SK-N-SH treated with all-trans-retinoic acid at 6 μM for 48 hours (cell line): ENCODE measurements at regions not wholly inside any gene's neighbourhood (a gene's known extent, or its start where the extent isn't known, plus 50 kb on each side); places are given as distances from the start of the nearest gene placed in this dataset.

Source experiments
- ATAC-seq: fragments of 200-7000 bp; cut with Tn5 transposase; 3 replicates; pipeline ENCODE4 v1.9.1; 2020; ENCODE audit warnings: mild to moderate bottlenecking, moderate library complexity
- ARNTL ChIP-seq: fragments of 450-650 bp; formaldehyde crosslinking; IDR thresholded peaks from 2 replicates; pipeline ENCODE4 v1.5.0; 2020; ENCODE audit warnings: low read depth, mild to moderate bottlenecking, moderate library complexity, borderline replicate concordance
- BACH2 ChIP-seq: fragments of 250-450 bp; sonication (Bioruptor Pico); IDR thresholded peaks from 2 replicates; pipeline ENCODE4 v1.9.0; 2021; ENCODE audit warnings: mild to moderate bottlenecking, borderline replicate concordance
- CREB5 ChIP-seq: fragments of 250-450 bp; sonication (Bioruptor Pico); IDR thresholded peaks from 2 replicates; pipeline ENCODE4 v1.5.1; 2020; ENCODE audit warnings: low read depth, mild to moderate bottlenecking, moderate library complexity
- CSDC2 ChIP-seq: fragments of 250-450 bp; sonication (Bioruptor Pico); IDR thresholded peaks from 2 replicates; pipeline ENCODE4 v1.5.0; 2020; ENCODE audit warnings: mild to moderate bottlenecking, moderate library complexity
- ESRRG ChIP-seq: fragments of 250-450 bp; sonication (Bioruptor Pico); IDR thresholded peaks from 2 replicates; pipeline ENCODE4 v1.6.1; 2021; ENCODE audit warnings: mild to moderate bottlenecking
- GLIS3 ChIP-seq: fragments of 250-450 bp; sonication (Bioruptor Pico); IDR thresholded peaks from 2 replicates; pipeline ENCODE4 v1.5.0; 2020; ENCODE audit warnings: mild to moderate bottlenecking, moderate library complexity
- ISL1 ChIP-seq: fragments of 250-450 bp; sonication (Bioruptor Pico); IDR thresholded peaks from 2 replicates; pipeline ENCODE4 v2.1.2; 2022; ENCODE audit warnings: mild to moderate bottlenecking, moderate library complexity
- OSR1 ChIP-seq: fragments of 250-450 bp; sonication (Bioruptor Pico); IDR thresholded peaks from 2 replicates; pipeline ENCODE4 v1.8.0; 2022; ENCODE audit warnings: moderate library complexity, mild to moderate bottlenecking, inconsistent platforms
- POU6F1 ChIP-seq: fragments of 250-450 bp; sonication (Bioruptor Pico); IDR thresholded peaks from 2 replicates; pipeline ENCODE4 v1.8.0; 2021; ENCODE audit warnings: low read depth, mild to moderate bottlenecking, moderate library complexity, borderline replicate concordance
- PPARA ChIP-seq: fragments of 250-450 bp; sonication (Bioruptor Pico); IDR thresholded peaks from 2 replicates; pipeline ENCODE4 v1.5.0; 2020; ENCODE audit warnings: mild to moderate bottlenecking, borderline replicate concordance
- RARB ChIP-seq: fragments of 250-450 bp; sonication (Bioruptor Pico); IDR thresholded peaks from 2 replicates; pipeline ENCODE4 v1.8.0; 2021; ENCODE audit warnings: mild to moderate bottlenecking, moderate library complexity
- SNAI2 ChIP-seq: fragments of 250-450 bp; sonication (Bioruptor Pico); IDR thresholded peaks from 2 replicates; pipeline ENCODE4 v1.5.0; 2020; ENCODE audit warnings: mild to moderate bottlenecking, moderate library complexity
- TCF4 ChIP-seq: fragments of 250-450 bp; sonication (Bioruptor Pico); IDR thresholded peaks from 2 replicates; pipeline ENCODE4 v1.8.0; 2021; ENCODE audit warnings: mild to moderate bottlenecking, moderate library complexity, borderline replicate concordance
- TOX ChIP-seq: fragments of 250-450 bp; sonication (Bioruptor Pico); IDR thresholded peaks from 2 replicates; pipeline ENCODE4 v1.8.0; 2021; ENCODE audit warnings: mild to moderate bottlenecking, moderate library complexity, borderline replicate concordance
- ZC3H10 ChIP-seq: fragments of 250-450 bp; sonication (Bioruptor Pico); IDR thresholded peaks from 2 replicates; pipeline ENCODE4 v1.5.1; 2021; ENCODE audit warnings: mild to moderate bottlenecking, moderate library complexity
- ZFP3 ChIP-seq: fragments of 250-450 bp; sonication (Bioruptor Pico); IDR thresholded peaks from 2 replicates; pipeline ENCODE4 v1.5.0; 2020; ENCODE audit warnings: mild to moderate bottlenecking, moderate library complexity
- ZFP30 ChIP-seq: fragments of 450-650 bp; formaldehyde crosslinking; IDR thresholded peaks from 2 replicates; pipeline ENCODE4 v1.5.0; 2022; ENCODE audit warnings: mild to moderate bottlenecking, moderate library complexity
- ZNF565 ChIP-seq: fragments of 450-650 bp; formaldehyde crosslinking; conservative IDR thresholded peaks from 2 replicates; pipeline ENCODE4 v1.5.0; 2020; ENCODE audit warnings: low read depth, mild to moderate bottlenecking, moderate library complexity
- ZNF8 ChIP-seq: fragments of 450-650 bp; formaldehyde crosslinking; IDR thresholded peaks from 2 replicates; pipeline ENCODE4 v1.5.0; 2020; ENCODE audit warnings: mild to moderate bottlenecking, moderate library complexity
- TF ChIP-seq, protein P1 (sequence below): fragments of 250-450 bp; sonication (Bioruptor Pico); IDR thresholded peaks from 2 replicates; pipeline ENCODE4 v1.5.1; 2021; ENCODE audit warnings: mild to moderate bottlenecking, moderate library complexity
- TF ChIP-seq, protein P2 (sequence below): fragments of 250-450 bp; sonication (Bioruptor Pico); IDR thresholded peaks from 2 replicates; pipeline ENCODE4 v1.5.0; 2020; ENCODE audit warnings: mild to moderate bottlenecking, moderate library complexity

- TF ChIP-seq ZFP3: no peak
- TF ChIP-seq, protein P1, sequence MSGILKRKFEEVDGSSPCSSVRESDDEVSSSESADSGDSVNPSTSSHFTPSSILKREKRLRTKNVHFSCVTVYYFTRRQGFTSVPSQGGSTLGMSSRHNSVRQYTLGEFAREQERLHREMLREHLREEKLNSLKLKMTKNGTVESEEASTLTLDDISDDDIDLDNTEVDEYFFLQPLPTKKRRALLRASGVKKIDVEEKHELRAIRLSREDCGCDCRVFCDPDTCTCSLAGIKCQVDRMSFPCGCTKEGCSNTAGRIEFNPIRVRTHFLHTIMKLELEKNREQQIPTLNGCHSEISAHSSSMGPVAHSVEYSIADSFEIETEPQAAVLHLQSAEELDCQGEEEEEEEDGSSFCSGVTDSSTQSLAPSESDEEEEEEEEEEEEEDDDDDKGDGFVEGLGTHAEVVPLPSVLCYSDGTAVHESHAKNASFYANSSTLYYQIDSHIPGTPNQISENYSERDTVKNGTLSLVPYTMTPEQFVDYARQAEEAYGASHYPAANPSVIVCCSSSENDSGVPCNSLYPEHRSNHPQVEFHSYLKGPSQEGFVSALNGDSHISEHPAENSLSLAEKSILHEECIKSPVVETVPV (CRISPR knock-in tag): no peak
Observed at GRCh38 chr2:128524183-128524582, 205.5 kb upstream of the HS6ST1 start (continued).

DNA sequence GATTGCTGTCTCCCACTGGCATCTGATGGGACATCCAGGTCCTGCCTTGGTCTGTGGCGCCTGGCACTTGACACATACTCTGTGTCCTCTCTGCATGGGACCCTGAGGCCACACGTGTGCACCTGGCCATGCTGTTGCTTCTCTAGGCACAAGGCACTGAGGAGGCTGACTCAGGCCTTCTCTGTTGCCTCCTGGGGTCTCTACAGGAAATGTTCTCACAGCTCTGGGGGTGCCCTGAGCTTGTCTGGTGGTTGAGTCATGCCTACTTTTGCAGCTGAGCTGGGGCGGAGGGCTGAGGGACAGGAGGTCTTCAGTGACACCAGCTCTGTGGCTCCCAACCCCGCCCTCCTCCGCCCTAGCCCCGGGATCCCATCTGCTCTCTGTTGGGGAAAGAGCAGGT, 207.0 kb upstream of the HS6ST1 start:
- no peak for ATAC-seq
- TF ChIP-seq PPARA (CRISPR knock-in tag) (no peak), OSR1 (CRISPR knock-in tag) (no peak), BACH2 (CRISPR knock-in tag) (no peak), ZFP3 (no peak), SNAI2 (CRISPR knock-in tag) (no peak), TOX (CRISPR knock-in tag) (no peak), ZC3H10 (no peak), ARNTL (no peak), TCF4 (no peak)
- TF ChIP-seq, protein P1 (CRISPR knock-in tag): no peak

GRCh38 chr2:128526455-128526976, 207.8 kb upstream of the HS6ST1 start:
- TF ChIP-seq ZNF565 (CRISPR knock-in tag): no peak
- no peak for TF ChIP-seq GLIS3 (CRISPR knock-in tag)
- no peak for TF ChIP-seq POU6F1 (CRISPR knock-in tag)
- TF ChIP-seq ISL1: no peak
- TF ChIP-seq, protein P1 (CRISPR knock-in tag): no peak
- TF ChIP-seq TOX (CRISPR knock-in tag): no peak
- no peak for TF ChIP-seq SNAI2 (CRISPR knock-in tag)
- no peak for TF ChIP-seq ZFP30 (CRISPR knock-in tag)
- TF ChIP-seq ZNF8 (CRISPR knock-in tag): no peak
- TF ChIP-seq PPARA (CRISPR knock-in tag): no peak
- no peak for TF ChIP-seq RARB (CRISPR knock-in tag)
- no peak for ATAC-seq

- no peak for ATAC-seq
- TF ChIP-seq ZFP3 (no peak), ISL1 (no peak), ZNF565 (CRISPR knock-in tag) (no peak), POU6F1 (CRISPR knock-in tag) (no peak), BACH2 (CRISPR knock-in tag) (no peak), ESRRG (CRISPR knock-in tag) (no peak), ZNF8 (CRISPR knock-in tag) (no peak), TOX (CRISPR knock-in tag) (no peak), RARB (CRISPR knock-in tag) (no peak), ZC3H10 (no peak), TCF4 (no peak), SNAI2 (CRISPR knock-in tag) (no peak), CREB5 (no peak), CSDC2 (no peak), OSR1 (CRISPR knock-in tag) (no peak), PPARA (CRISPR knock-in tag) (no peak)
- TF ChIP-seq, protein P1 (CRISPR knock-in tag): no peak
- TF ChIP-seq, protein P2, sequence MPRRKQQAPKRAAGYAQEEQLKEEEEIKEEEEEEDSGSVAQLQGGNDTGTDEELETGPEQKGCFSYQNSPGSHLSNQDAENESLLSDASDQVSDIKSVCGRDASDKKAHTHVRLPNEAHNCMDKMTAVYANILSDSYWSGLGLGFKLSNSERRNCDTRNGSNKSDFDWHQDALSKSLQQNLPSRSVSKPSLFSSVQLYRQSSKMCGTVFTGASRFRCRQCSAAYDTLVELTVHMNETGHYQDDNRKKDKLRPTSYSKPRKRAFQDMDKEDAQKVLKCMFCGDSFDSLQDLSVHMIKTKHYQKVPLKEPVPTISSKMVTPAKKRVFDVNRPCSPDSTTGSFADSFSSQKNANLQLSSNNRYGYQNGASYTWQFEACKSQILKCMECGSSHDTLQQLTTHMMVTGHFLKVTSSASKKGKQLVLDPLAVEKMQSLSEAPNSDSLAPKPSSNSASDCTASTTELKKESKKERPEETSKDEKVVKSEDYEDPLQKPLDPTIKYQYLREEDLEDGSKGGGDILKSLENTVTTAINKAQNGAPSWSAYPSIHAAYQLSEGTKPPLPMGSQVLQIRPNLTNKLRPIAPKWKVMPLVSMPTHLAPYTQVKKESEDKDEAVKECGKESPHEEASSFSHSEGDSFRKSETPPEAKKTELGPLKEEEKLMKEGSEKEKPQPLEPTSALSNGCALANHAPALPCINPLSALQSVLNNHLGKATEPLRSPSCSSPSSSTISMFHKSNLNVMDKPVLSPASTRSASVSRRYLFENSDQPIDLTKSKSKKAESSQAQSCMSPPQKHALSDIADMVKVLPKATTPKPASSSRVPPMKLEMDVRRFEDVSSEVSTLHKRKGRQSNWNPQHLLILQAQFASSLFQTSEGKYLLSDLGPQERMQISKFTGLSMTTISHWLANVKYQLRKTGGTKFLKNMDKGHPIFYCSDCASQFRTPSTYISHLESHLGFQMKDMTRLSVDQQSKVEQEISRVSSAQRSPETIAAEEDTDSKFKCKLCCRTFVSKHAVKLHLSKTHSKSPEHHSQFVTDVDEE: no peak
- TF ChIP-seq, all 23 proteins: peak for 0
Observed at GRCh38 chr2:128528133-128528532, 209.5 kb upstream of the HS6ST1 start.
